C4-2B (cell line): ENCODE measurements at regions not wholly inside any gene's neighbourhood (a gene's known extent, or its start where the extent isn't known, plus 50 kb on each side); places are given as distances from the start of the nearest gene placed in this dataset.

ENCODE experiments used
- H3K27ac ChIP-seq: fragments of 450-650 bp; 2 replicates; pipeline ENCODE4 v1.5.1; 2017
- ZFX ChIP-seq: fragments of 450-650 bp; IDR thresholded peaks from 2 replicates; pipeline ENCODE4 v1.6.1; 2017
- TF ChIP-seq, protein P1 (sequence below): fragments of 450-650 bp; conservative IDR thresholded peaks from 2 replicates; pipeline ENCODE4 v1.5.1; 2017; ENCODE audit warnings: mild to moderate bottlenecking

DNA sequence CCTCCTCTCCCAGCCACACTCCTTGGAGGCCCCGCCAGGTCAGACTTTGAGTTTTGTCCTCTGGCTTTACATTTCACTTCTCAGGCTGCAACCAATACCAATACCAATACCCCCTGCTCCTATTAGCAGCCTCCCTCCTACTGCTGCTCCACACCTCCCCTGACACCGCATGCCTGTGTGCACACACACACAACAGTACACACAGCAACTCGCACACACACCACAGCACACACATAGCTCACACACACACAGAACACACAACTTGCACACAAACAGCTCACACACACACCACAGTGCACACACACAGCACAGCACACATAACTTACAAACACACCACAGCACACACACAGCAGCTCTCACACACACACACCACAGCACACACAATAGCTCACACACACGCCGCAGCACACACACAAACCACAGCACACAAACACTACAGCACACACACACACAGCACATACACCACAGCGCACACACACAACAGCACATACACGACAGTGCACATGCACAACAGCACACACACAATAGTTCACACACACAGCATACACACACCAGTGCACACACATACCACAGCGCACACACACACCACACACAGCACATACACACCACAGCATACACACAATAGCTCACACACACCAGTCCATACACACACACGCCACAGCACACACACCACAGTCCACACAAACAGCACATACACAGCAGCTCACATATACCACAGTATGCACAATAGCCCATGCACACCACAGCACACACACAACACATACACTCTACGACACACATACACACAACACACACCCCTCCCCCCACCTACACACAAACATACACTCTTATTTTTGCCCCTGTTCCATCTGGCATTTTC, 204.7 kb downstream of the UACA start:
- no peak overlapping the region for H3K27ac ChIP-seq
- TF ChIP-seq, protein P1, sequence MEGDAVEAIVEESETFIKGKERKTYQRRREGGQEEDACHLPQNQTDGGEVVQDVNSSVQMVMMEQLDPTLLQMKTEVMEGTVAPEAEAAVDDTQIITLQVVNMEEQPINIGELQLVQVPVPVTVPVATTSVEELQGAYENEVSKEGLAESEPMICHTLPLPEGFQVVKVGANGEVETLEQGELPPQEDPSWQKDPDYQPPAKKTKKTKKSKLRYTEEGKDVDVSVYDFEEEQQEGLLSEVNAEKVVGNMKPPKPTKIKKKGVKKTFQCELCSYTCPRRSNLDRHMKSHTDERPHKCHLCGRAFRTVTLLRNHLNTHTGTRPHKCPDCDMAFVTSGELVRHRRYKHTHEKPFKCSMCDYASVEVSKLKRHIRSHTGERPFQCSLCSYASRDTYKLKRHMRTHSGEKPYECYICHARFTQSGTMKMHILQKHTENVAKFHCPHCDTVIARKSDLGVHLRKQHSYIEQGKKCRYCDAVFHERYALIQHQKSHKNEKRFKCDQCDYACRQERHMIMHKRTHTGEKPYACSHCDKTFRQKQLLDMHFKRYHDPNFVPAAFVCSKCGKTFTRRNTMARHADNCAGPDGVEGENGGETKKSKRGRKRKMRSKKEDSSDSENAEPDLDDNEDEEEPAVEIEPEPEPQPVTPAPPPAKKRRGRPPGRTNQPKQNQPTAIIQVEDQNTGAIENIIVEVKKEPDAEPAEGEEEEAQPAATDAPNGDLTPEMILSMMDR: no peak
- TF ChIP-seq ZFX: no peak

DNA sequence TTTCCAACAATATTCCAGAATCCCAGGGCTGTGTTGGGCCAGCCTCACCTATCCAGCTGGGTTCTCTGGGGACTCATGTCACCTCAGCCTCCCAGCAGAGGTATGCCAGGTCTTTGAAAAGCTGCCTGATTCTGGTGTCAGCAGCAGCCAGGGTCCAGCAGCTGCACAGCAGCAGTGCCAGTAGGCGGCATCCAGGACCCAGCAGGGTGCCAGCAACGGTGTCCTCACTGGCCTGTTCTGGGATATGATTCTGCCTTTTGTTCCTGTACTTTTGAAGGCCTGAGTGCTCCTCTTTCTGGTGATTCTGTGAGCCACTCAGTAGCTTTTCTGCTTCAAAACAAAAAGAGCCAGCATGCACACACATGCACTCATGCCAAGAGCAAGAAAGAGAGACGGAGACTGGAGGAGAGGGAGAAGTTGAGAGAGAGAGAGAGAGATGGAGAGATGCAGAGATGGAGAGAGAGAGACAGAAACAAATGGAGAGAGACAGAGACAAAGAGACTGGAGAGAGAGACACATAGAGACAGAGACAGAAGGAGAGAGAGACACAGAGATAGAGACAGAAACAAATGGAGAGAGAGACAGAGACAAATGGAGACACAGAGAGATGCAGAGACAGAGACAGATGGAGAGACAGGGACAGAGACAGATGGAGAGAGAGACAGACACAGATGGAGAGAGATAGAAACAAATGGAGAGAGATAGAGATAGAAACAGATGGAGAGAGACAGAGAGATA, 205.7 kb downstream of the UACA start:
- no peak overlapping the region for H3K27ac ChIP-seq
- no peak for TF ChIP-seq ZFX
- TF ChIP-seq, protein P1: no peak

DNA sequence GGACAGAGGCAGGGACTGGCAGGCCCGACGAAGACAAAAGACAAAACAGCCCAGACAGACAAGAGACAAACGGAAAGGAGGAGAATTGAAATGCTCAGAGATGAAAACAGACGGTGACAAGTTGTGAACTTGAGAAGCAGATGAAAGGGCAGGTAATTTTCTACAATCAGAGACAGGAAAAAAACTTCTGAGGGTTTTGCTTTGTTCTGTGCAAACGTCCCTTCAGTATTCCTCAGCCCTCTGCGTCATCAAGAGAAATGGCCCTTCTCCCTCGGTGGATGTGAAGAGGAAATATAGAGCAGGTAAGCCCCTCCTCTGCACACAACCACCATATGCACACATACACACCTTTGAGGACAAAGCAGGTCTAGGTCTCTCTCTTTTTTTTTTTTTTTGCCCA, 206.6 kb downstream of the UACA start:
- no peak overlapping the region for H3K27ac ChIP-seq
- TF ChIP-seq, protein P1: no peak
- no peak for TF ChIP-seq ZFX

DNA sequence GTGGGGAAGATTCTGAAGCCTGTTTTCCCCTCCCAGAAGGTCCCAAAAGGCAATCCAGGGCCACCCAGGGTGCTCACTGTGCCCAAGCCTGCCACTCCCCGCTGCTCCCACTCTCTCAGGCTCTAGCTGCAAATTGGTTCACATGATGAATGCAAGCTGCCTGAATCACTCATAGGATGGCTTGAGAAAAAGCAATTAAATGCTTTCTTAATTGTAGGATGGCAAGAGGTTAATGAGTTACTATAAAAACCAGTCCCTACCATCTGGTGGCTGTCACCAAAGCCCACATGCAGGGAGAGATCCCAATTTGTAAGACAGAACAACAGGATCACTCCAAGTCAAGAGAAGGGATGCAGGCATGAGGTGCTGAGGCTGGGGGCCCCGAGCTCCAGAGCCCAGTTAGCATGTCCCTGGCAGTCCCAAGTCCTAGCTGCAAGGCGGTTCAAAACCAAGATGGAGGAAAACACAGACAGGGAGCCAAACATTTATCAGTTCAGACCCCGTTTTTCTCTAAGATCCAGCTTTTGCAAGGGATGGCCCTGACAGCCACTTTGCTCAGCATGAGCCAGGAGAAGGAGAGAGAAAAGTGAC, 207.1 kb downstream of the UACA start:
- no peak overlapping the region for H3K27ac ChIP-seq
- TF ChIP-seq ZFX: no peak
- TF ChIP-seq, protein P1: no peak

DNA sequence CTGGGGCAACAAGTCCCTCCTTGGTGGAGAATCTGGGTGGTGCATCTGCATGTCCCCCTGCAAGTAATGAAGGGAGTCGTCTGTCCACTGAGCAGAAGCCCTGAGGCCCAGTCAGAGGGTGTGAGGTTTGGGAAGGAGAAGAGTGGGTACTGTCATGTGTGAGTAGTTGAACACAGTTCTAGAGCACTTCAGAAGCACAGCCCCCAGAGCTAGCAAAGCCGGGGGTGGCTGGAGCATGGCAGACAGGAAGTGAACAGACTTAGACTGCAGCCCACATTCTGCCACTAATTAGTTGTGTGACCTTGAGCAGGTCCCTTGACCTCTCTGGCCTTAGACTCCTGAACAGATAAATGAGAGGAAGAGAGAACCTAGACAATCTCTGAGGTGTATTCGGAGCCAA, 207.6 kb downstream of the UACA start:
- no peak for TF ChIP-seq ZFX
- TF ChIP-seq, protein P1: no peak
- no peak overlapping the region for H3K27ac ChIP-seq

DNA sequence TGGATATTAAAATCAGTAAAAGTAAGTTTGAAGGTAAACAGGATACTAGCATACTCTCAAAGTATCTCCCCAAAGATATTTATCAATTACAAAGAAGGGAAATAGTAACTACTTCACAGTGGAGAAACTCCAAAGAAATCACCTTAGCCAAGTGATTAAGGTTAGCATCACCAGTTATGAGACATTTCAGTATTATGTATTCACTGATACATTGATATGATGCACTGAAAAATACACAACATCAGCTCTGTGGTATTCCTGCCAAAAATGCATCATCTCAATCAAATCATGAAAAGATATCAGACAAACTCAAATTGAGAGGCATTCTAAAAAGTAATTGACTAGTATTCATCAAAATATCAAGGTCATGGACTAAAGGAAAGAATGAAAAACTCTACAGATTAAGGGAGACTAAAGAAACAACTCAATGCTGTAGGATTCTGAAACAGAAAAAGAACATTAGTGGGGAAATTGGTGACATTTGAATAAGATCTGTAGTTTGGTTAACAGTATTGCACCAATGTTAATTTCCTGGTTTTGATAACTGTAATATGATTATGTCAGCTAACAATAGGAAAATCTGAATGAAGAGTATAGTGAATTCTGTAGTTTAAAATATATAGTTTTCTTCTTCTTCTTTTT, 215.4 kb downstream of the UACA start:
- H3K27ac ChIP-seq: no peak overlapping the region
- TF ChIP-seq, protein P1: no peak
- no peak for TF ChIP-seq ZFX
